MCF 10A (cell line): ENCODE measurements at regions not wholly inside any gene's neighbourhood (a gene's known extent, or its start where the extent isn't known, plus 50 kb on each side); places are given as distances from the start of the nearest gene placed in this dataset.

Source experiments
- BruUV-seq: library from RNA; stranded (reverse); fragments of 400-500 nt; replicated peaks from 2 replicates; lab custom pipeline; 2021; lab: Mats Ljungman, UMichigan
- CTCF ChIA-PET: fragments of 300-600 bp; sonication (Branson Sonifier 250); formaldehyde crosslinking; extraction: SDS; loops from one replicate; lab custom pipeline; 2021; ENCODE audit warnings: antibody characterized with exemption, inconsistent platforms; lab: Yijun Ruan, JAX
- POLR2A ChIA-PET: fragments of 300-600, 350-650 bp; sonication (Branson Sonifier 250); formaldehyde crosslinking; extraction: SDS; loops from one replicate; lab custom pipeline; 2020; ENCODE audit warnings: antibody characterized with exemption, inconsistent platforms; lab: Yijun Ruan, JAX
- DNase-seq: peaks from one replicate; pipeline ENCODE4 v3.0.0-alpha.2; 2018; ENCODE audit not compliant: unreplicated experiment
- H3K27ac Mint-ChIP-seq: one replicate; pipeline ENCODE4 v1.8.0; 2022; ENCODE audit warnings: mild to moderate bottlenecking, low read depth, mixed read lengths; ENCODE audit not compliant: unreplicated experiment
- H3K27me3 Mint-ChIP-seq: one replicate; pipeline ENCODE4 v1.8.0; 2022; ENCODE audit warnings: mixed read lengths; ENCODE audit not compliant: insufficient read depth, unreplicated experiment
- H3K36me3 Mint-ChIP-seq: one replicate; pipeline ENCODE4 v1.8.0; 2022; ENCODE audit warnings: mild to moderate bottlenecking, moderate library complexity, mixed read lengths; ENCODE audit not compliant: insufficient read depth, unreplicated experiment
- H3K4me1 Mint-ChIP-seq: one replicate; pipeline ENCODE4 v1.8.0; 2022; ENCODE audit warnings: mixed read lengths; ENCODE audit not compliant: insufficient read depth, unreplicated experiment
- H3K4me3 Mint-ChIP-seq: one replicate; pipeline ENCODE4 v1.8.0; 2022; ENCODE audit warnings: mild to moderate bottlenecking, moderate library complexity, mixed read lengths; ENCODE audit not compliant: unreplicated experiment
- H3K9me3 Mint-ChIP-seq: one replicate; pipeline ENCODE4 v1.8.0; 2022; ENCODE audit warnings: mixed read lengths; ENCODE audit not compliant: unreplicated experiment
- intact Hi-C: fragments of 100-400 bp; cut with micrococcal nuclease; formaldehyde crosslinking; loops from 2 replicates; pipeline ENCODE4 v1.14.1; 2022
- TF ChIP-seq, protein P1 (sequence below): fragments of 200-600 bp; IDR thresholded peaks from one replicate; pipeline ENCODE4 v1.8.0; 2022; ENCODE audit warnings: antibody characterized with exemption, mild to moderate bottlenecking; ENCODE audit not compliant: unreplicated experiment

DNA sequence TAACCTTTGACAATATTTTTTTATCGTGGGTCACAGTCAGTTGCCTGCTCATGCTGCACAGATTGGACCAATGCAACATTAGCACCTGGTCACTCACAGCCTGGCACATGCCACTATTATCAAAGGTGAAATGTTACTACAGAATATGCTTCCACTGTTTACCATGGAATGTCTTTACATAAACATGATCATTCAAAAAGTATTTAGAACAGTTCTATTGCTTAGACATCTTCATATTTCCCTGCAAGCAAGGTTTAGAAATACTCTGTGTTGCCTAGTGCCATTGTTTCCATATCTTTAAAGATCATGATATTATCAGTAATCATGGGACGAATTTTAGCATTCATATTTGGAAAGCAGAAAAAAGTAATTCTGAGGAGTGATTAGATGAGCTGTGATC lies 179.9 kb upstream of the CHRM2 start:
- no TSS peak for BruUV-seq
- no peaks in the 10 kb centered on the region for H3K9me3 Mint-ChIP-seq
- peaks cover 58% of the 10 kb centered on the region for H3K27me3 Mint-ChIP-seq
- intact Hi-C loops = loop anchor here (5.0 kb wide), 1 partner anchor 886 kb away; no protein-coding TSS in a partner anchor
- TF ChIP-seq, protein P1, sequence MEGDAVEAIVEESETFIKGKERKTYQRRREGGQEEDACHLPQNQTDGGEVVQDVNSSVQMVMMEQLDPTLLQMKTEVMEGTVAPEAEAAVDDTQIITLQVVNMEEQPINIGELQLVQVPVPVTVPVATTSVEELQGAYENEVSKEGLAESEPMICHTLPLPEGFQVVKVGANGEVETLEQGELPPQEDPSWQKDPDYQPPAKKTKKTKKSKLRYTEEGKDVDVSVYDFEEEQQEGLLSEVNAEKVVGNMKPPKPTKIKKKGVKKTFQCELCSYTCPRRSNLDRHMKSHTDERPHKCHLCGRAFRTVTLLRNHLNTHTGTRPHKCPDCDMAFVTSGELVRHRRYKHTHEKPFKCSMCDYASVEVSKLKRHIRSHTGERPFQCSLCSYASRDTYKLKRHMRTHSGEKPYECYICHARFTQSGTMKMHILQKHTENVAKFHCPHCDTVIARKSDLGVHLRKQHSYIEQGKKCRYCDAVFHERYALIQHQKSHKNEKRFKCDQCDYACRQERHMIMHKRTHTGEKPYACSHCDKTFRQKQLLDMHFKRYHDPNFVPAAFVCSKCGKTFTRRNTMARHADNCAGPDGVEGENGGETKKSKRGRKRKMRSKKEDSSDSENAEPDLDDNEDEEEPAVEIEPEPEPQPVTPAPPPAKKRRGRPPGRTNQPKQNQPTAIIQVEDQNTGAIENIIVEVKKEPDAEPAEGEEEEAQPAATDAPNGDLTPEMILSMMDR = no peak
- ChIA-PET CTCF (interaction anchor here (0.7 to 2.5 kb wide), 3 partner anchors 283 to 991 kb away, joined by 4 to 21 read pairs (median 4); no protein-coding TSS in a partner anchor), POLR2A (no interaction called here)
- no peak overlapping the region for H3K4me3 Mint-ChIP-seq
- no peak for DNase-seq
- H3K36me3 Mint-ChIP-seq = no peaks in the 10 kb centered on the region
- H3K27ac Mint-ChIP-seq = no peak overlapping the region
- peaks cover 5% of the 10 kb centered on the region for H3K4me1 Mint-ChIP-seq

DNA sequence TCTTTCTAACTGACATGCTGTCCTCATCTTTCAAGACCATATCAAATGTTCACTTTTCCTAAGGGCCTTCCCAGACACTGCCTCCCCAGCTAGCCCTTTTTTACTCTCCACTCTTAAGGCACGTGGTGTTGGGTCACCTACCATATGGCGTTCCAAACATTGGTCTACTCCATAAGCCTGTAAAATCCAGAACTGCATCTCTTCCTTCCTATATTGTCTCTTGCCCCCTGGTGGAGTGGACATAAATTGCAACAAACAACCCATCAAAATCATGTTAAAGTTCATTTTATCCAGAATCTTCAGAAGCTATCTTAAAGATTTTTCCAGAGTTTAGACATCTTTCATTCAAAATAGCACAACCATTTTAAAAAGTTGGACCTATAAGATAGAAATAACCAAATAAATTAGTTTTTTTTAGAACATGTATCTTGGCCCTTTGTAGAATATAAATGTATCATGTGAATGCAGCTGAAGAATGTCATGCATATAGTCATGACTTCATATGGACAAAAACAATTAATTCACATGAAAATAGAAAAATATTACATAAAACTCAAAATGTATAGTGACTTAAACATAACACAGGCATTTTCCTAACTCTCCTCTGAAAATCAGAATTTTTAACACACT lies 180.6 kb upstream of the CHRM2 start:
- BruUV-seq = no TSS peak
- Mint-ChIP-seq H3K36me3 (no peaks in the 10 kb centered on the region), H3K4me1 (peaks cover 5% of the 10 kb centered on the region), H3K4me3 (no peak overlapping the region), H3K9me3 (no peaks in the 10 kb centered on the region), H3K27me3 (peaks cover 62% of the 10 kb centered on the region), H3K27ac (no peak overlapping the region)
- ChIA-PET POLR2A (no interaction called here), CTCF (interaction anchor here (0.6 to 3.2 kb wide), 13 partner anchors 8 to 992 kb away, joined by 3 to 21 read pairs (median 4); no protein-coding TSS in a partner anchor)
- TF ChIP-seq, protein P1 = peak; percentile 67
- intact Hi-C loops = loop anchor here (2.0 to 5.0 kb wide), 2 partner anchors 573 to 886 kb away; no protein-coding TSS in a partner anchor
- DNase-seq = peak; percentile 46

DNA sequence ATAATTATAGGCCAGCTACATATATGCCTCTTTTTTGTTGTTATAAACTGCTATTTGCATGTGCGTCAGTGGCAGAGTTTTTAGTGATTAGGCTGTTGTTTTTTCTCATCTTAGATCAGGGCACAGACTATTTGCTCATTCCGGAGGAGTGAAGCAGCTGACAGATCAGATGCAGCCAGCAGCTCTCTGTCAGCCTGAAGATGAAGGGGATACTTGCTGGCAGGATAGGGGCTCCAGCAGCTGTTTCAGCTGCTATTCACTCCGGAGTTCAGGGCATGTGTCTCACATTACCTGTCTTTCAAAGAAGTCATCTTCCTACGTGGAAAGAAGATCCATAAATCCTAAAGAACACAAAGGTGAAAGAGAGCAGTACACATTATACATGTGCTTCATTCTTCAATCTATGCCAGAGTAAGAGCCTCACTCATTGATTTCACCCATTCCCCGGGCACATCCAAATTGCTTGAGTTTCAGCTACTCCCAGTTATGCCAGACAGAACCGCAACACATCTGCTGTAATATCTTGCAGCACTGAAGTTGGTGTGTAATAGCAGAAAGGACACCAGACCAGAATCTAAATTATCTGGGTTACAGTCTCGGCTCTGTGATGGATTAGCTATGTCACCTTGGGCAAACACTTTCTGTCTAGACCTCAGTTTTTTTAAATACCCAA lies 182.8 kb upstream of the CHRM2 start:
- no TSS peak for BruUV-seq
- Mint-ChIP-seq H3K27me3 (peaks cover 58% of the 10 kb centered on the region), H3K4me3 (no peak overlapping the region), H3K27ac (no peak overlapping the region), H3K9me3 (no peaks in the 10 kb centered on the region), H3K36me3 (no peaks in the 10 kb centered on the region), H3K4me1 (peaks cover 5% of the 10 kb centered on the region)
- TF ChIP-seq, protein P1 = no peak
- CTCF ChIA-PET = interaction anchor here (0.6 to 3.2 kb wide), 4 partner anchors 14 to 283 kb away, joined by 3 to 12 read pairs (median 4); no protein-coding TSS in a partner anchor
- intact Hi-C loops = loop anchor here (2.0 to 5.0 kb wide), 2 partner anchors 571 to 883 kb away; no protein-coding TSS in a partner anchor
- POLR2A ChIA-PET = no interaction called here
- no peak for DNase-seq
